WI38 (cell line): ENCODE measurements at regions not wholly inside any gene's neighbourhood (a gene's known extent, or its start where the extent isn't known, plus 50 kb on each side); places are given as distances from the start of the nearest gene placed in this dataset.

Experiments used
- H3K4me3 ChIP-seq: 2 replicates; pipeline ENCODE4 v1.5.1; 2011; ENCODE audit warnings: low read depth, mild to moderate bottlenecking, control low read depth, low read length
- CTCF ChIP-seq: IDR thresholded peaks from 2 replicates; pipeline ENCODE4 v1.5.1; 2012; ENCODE audit warnings: low read depth, mild to moderate bottlenecking, control low read depth, low read length

- no peak overlapping the region for H3K4me3 ChIP-seq
- no peak for TF ChIP-seq CTCF
Observed at GRCh38 chr2:145010635-145011034, 490.7 kb upstream of the ZEB2 start.

GRCh38 chr2:145007960-145008263 lies 488.0 kb upstream of the ZEB2 start:
- no peak overlapping the region; the same call in 1 of the 2 replicates for H3K4me3 ChIP-seq

GRCh38 chr2:145007093-145007959 lies 487.4 kb upstream of the ZEB2 start:
- peak overlapping the region; percentile 31 for H3K4me3 ChIP-seq
- no peak for TF ChIP-seq CTCF

More at GRCh38 chr2:145007960-145008263, 488.0 kb upstream of the ZEB2 start:
- no peak for TF ChIP-seq CTCF

- TF ChIP-seq CTCF = no peak
- no peak overlapping the region for H3K4me3 ChIP-seq
Observed at GRCh38 chr2:145002624-145003023, 482.7 kb upstream of the ZEB2 start.

GRCh38 chr2:145000376-145000775 lies 480.5 kb upstream of the ZEB2 start:
- H3K4me3 ChIP-seq = no peak overlapping the region
- TF ChIP-seq CTCF = no peak

GRCh38 chr2:144999936-145000335 lies 480.0 kb upstream of the ZEB2 start:
- TF ChIP-seq CTCF = no peak
- H3K4me3 ChIP-seq = no peak overlapping the region

- no peak overlapping the region for H3K4me3 ChIP-seq
- TF ChIP-seq CTCF = no peak
Observed at GRCh38 chr2:144999071-144999875, 479.4 kb upstream of the ZEB2 start.
